ENCODE measurements at regions not wholly inside any gene's neighbourhood (a gene's known extent, or its start where the extent isn't known, plus 50 kb on each side); places are given as distances from the start of the nearest gene placed in this dataset.

DNA sequence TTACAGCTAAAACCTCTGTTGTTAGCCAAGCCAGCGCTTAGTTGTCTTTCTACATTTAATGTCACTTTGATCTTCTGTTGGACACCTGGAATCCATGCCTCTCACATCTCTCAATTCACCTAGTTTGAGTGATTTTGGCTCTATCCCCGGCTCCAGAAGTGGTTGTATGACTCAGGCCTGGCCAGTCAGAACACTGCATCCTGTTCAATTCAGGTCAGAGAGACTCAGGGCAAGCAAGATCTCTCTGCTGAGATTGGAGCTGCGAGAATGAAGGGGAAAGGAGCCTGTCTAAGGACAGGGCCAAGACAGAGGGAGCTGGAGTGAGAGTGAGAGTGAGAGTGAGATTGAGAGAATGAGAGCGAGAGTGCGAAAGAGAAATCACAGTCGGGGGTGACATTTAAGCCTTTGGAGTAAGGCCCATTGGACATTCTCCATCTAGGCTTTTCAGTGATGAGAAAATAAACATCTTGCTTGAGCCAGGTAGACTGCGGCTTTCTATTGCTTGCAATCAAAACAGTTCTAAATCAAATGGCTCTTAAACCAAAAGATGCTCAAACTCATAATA, 83.3 kb upstream of the DYNC1I1 start:
- no peak overlapping the region for H2AK9ac ChIP-seq (replicated peaks; ENCODE audit: low read depth, low read length, poor library complexity)
- TF ChIP-seq MAFK (IDR thresholded peaks at IDR 0.05; ENCODE audit: low read depth, low read length) (no peak), SMC3 (IDR thresholded peaks at IDR 0.05; ENCODE audit: low read depth, low read length) (no peak), RAD21 (IDR thresholded peaks at IDR 0.05; ENCODE audit: low read length) (no peak), MXI1 (IDR thresholded peaks at IDR 0.05; ENCODE audit: borderline replicate concordance, low read depth, low read length) (no peak), FOS (IDR thresholded peaks at IDR 0.05; ENCODE audit: low read depth, low read length) (no peak), BHLHE40 (IDR thresholded peaks at IDR 0.05; ENCODE audit: low read depth, low read length) (no peak), MAZ (IDR thresholded peaks at IDR 0.05; ENCODE audit: borderline replicate concordance, low read depth, low read length) (no peak), CHD1 (IDR thresholded peaks at IDR 0.05; ENCODE audit: low read depth, low read length) (no peak), POLR2A (IDR thresholded peaks at IDR 0.05; ENCODE audit: low read depth, low read length) (no peak), RFX5 (IDR thresholded peaks at IDR 0.05; ENCODE audit: low read depth, low read length) (no peak), CEBPB (IDR thresholded peaks at IDR 0.05; ENCODE audit: low read depth, low read length) (no peak)
- TF ChIP-seq, protein P1, sequence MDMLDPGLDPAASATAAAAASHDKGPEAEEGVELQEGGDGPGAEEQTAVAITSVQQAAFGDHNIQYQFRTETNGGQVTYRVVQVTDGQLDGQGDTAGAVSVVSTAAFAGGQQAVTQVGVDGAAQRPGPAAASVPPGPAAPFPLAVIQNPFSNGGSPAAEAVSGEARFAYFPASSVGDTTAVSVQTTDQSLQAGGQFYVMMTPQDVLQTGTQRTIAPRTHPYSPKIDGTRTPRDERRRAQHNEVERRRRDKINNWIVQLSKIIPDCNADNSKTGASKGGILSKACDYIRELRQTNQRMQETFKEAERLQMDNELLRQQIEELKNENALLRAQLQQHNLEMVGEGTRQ (IDR thresholded peaks at IDR 0.05; ENCODE audit: low read depth, low read length): no peak
- TF ChIP-seq, protein P2, sequence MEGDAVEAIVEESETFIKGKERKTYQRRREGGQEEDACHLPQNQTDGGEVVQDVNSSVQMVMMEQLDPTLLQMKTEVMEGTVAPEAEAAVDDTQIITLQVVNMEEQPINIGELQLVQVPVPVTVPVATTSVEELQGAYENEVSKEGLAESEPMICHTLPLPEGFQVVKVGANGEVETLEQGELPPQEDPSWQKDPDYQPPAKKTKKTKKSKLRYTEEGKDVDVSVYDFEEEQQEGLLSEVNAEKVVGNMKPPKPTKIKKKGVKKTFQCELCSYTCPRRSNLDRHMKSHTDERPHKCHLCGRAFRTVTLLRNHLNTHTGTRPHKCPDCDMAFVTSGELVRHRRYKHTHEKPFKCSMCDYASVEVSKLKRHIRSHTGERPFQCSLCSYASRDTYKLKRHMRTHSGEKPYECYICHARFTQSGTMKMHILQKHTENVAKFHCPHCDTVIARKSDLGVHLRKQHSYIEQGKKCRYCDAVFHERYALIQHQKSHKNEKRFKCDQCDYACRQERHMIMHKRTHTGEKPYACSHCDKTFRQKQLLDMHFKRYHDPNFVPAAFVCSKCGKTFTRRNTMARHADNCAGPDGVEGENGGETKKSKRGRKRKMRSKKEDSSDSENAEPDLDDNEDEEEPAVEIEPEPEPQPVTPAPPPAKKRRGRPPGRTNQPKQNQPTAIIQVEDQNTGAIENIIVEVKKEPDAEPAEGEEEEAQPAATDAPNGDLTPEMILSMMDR (conservative IDR thresholded peaks at IDR 0.05; ENCODE audit: low read depth, low read length): no peak
- H3K9me3 ChIP-seq (ENCODE audit: control insufficient read depth, insufficient read depth, low read length): no peaks in the 10 kb centered on the region
- H2BK5ac ChIP-seq (ENCODE audit: low read depth, low read length, poor library complexity, severe bottlenecking): no peak overlapping the region
- no peak overlapping the region for H2AFZ ChIP-seq (replicated peaks; ENCODE audit: low read length, poor library complexity)
- no peak overlapping the region for H2BK15ac ChIP-seq (ENCODE audit: low read depth, low read length)
- H3K36me3 ChIP-seq (ENCODE audit: control insufficient read depth, insufficient read depth, low read length): no peaks in the 10 kb centered on the region
- no peak overlapping the region for H3K4ac ChIP-seq (ENCODE audit: low read depth, low read length)
- no peak overlapping the region for H3K14ac ChIP-seq (replicated peaks; ENCODE audit: low read depth, low read length)
- no peak for ATAC-seq (ENCODE audit: low read depth)
- dilution Hi-C loops (cut with HindIII; ENCODE audit: low sequenced_read_pairs, unreplicated experiment): loop anchor here (25.0 kb wide), 1 partner anchor 177 kb away; no protein-coding TSS in a partner anchor
- H2BK20ac ChIP-seq (ENCODE audit: low read depth, low read length): no peak overlapping the region
- in situ Hi-C loops (cut with MboI; ENCODE audit: low sequenced_read_pairs): no loop called here
- H2BK120ac ChIP-seq (ENCODE audit: low read depth, low read length): no peak overlapping the region
- no peak overlapping the region for H3K4me2 ChIP-seq (ENCODE audit: low read depth, low read length)
- H4K5ac ChIP-seq (ENCODE audit: low read depth, low read length): no peak overlapping the region
- no peak overlapping the region for H3K9ac ChIP-seq (ENCODE audit: low read depth, low read length)
- no peak overlapping the region for H2AK5ac ChIP-seq (ENCODE audit: low read depth, low read length)
- peaks cover 2% of the 10 kb centered on the region; the same call in 1 of the 2 replicates for H3K27me3 ChIP-seq (ENCODE audit: control insufficient read depth, insufficient read depth, low read length)
- BruUV-seq (replicated peaks): no TSS peak
- no peak overlapping the region for H3K18ac ChIP-seq (ENCODE audit: low read depth, low read length)
- no CpG with 5 or more reads among the region's 7 CpGs for WGBS, 2 experiments (ENCODE audit: extremely low coverage in 2 of 2, insufficient read length in 1 of 2)
- no peaks in the 10 kb centered on the region for H3K79me1 ChIP-seq (ENCODE audit: low read depth in 1 of 2, low read length in 2 of 2)
- H3K23ac ChIP-seq (ENCODE audit: low read depth, low read length): no peak overlapping the region
- H3K4me1 ChIP-seq (ENCODE audit: control insufficient read depth, insufficient read depth, low read length): no peaks in the 10 kb centered on the region
- peak; percentile 1 for DNase-seq
- ChIA-PET POLR2A (ENCODE audit: unreplicated experiment) (no interaction called here), CTCF (interaction anchor here (0.6 to 7.9 kb wide), 4 partner anchors 143 to 538 kb away, joined by 3 to 111 read pairs (median 52); no protein-coding TSS in a partner anchor)
- H4K8ac ChIP-seq (ENCODE audit: low read depth in 2 of 2, low read length in 2 of 2): no peak overlapping the region
- no peak overlapping the region for H4K91ac ChIP-seq (ENCODE audit: insufficient read depth, low read depth, low read length)
- H3K9me1 ChIP-seq (ENCODE audit: insufficient read depth, low read length): no peaks in the 10 kb centered on the region
- H3K56ac ChIP-seq (ENCODE audit: extremely low read depth, insufficient read depth, low read length): no peak overlapping the region
- H3K4me3 ChIP-seq (ENCODE audit: insufficient read depth, low read depth, low read length): no peak overlapping the region
- intact Hi-C loops (cut with micrococcal nuclease): no loop called here
- H3K27ac ChIP-seq (ENCODE audit: insufficient read depth, low read length): no peak overlapping the region
- no peaks in the 10 kb centered on the region for H4K20me1 ChIP-seq (ENCODE audit: insufficient read depth, low read length)
